ENCODE measurements at regions not wholly inside any gene's neighbourhood (a gene's known extent, or its start where the extent isn't known, plus 50 kb on each side); places are given as distances from the start of the nearest gene placed in this dataset.
"Not testable (repeated sequence)": the region's sequence is repeated elsewhere in the genome, so short reads cannot be mapped to it uniquely, and the experiment has no call there.

- peak in 1 of 2 donors; percentile 53 for DNase-seq (ENCODE audit: low spot score in 2 of 2)
- intact Hi-C loops (cut with DNase I; ENCODE audit: low total_unique reads): no loop called here
- no peak overlapping the region for H3K4me3 ChIP-seq (ENCODE audit: low read depth, poor library complexity, severe bottlenecking)
- TF ChIP-seq CTCF (IDR thresholded peaks at IDR 0.05) (no peak), POLR2A (IDR thresholded peaks at IDR 0.05) (no peak)
- 94 to 96% methylated on average over 11 of the region's 11 CpGs for WGBS, 2 donors
Measured at GRCh38 chr6:168169624-168170023, 90.6 kb upstream of the FRMD1 start.

DNA sequence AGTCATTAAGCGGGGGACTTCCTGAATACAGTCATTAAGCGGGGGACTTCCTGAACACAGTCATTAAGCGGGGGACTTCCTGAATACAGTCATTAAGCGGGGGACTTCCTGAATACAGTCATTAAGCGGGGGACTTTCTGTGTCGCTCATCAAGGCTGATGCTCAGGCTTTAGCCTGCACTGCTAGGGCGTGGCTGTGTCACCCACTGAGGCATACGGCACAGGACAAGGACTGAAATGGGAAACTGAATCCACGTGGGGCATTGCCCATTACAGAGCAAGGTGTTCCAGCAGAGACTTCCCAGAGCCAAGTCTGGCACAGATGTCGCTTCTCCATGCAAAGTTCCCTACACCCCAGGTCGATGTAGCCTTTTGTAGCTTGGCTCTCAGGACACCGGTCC is 89.9 kb upstream of the FRMD1 start:
- intact Hi-C loops (cut with DNase I; ENCODE audit: low total_unique reads); H3K4me3 ChIP-seq (ENCODE audit: low read depth, poor library complexity, severe bottlenecking): not testable (repeated sequence)
- peak in 1 of 2 donors; percentile 80 for DNase-seq (ENCODE audit: low spot score in 2 of 2)
- 67 to 92% methylated on average over 10 to 11 of the region's 12 CpGs for WGBS, 2 donors

DNA sequence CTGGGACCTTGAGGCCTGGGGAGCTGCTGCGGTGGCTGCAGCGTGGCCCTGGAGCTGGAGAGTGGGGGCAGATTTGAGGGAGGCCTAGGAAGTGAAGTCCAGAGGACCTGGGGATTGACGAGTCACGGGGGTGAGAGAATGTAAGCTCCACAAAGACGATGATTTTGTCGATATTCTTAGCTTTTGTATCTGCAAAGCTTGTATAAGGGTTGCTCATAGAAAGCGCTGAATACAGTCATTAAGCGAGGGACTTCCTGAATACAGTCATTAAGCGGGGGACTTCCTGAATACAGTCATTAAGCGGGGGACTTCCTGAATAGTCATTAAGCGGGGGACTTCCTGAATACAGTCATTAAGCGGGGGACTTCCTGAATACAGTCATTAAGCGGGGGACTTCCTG is 89.3 kb upstream of the FRMD1 start:
- peak; percentile 3 to 21 for DNase-seq (ENCODE audit: low spot score in 2 of 2)
- WGBS, 2 donors: 91 to 95% methylated on average over 11 to 12 of the region's 13 CpGs
- intact Hi-C loops (cut with DNase I; ENCODE audit: low total_unique reads); H3K4me3 ChIP-seq (ENCODE audit: low read depth, poor library complexity, severe bottlenecking): not testable (repeated sequence)

GRCh38 chr6:168167431-168168315 is 88.7 kb upstream of the FRMD1 start:
- TF ChIP-seq POLR2A (IDR thresholded peaks at IDR 0.05): no peak
- TF ChIP-seq CTCF (IDR thresholded peaks at IDR 0.05): no peak
- WGBS, 2 donors: 95 to 96% methylated on average over 12 of the region's 12 CpGs
- intact Hi-C loops (cut with DNase I; ENCODE audit: low total_unique reads): no loop called here
- H3K4me3 ChIP-seq (ENCODE audit: low read depth, poor library complexity, severe bottlenecking): no peak overlapping the region
- peak; percentile 10 to 52 for DNase-seq (ENCODE audit: low spot score in 2 of 2)

DNA sequence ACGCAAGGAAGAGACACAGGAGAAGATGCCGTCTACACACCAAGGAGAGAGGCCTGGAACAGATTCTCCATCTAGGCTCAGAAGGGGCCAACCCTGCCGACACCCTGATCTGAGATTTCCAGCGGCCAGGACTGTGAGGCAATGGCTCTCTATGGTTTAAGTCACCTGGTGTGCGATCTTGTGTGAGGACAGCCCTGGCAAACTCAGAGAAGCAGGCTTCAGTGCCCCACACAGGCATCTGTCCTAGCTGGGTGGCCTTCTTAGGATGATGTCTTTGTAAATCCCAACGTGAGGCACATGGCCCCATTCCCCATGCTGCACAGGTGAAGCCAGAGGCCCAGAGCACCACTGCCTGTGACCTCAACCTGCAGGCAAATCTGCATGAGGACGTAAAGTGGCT is 87.6 kb upstream of the FRMD1 start:
- no peak overlapping the region for H3K4me3 ChIP-seq (ENCODE audit: low read depth, poor library complexity, severe bottlenecking)
- DNase-seq (ENCODE audit: low spot score in 2 of 2): peak; percentile 9 to 12
- intact Hi-C loops (cut with DNase I; ENCODE audit: low total_unique reads): no loop called here
- TF ChIP-seq CTCF (IDR thresholded peaks at IDR 0.05): no peak
- TF ChIP-seq POLR2A (IDR thresholded peaks at IDR 0.05): no peak
- WGBS, 2 donors: 94 to 98% methylated on average over 7 of the region's 7 CpGs

GRCh38 chr6:168165891-168166290 is 86.9 kb upstream of the FRMD1 start:
- TF ChIP-seq CTCF (IDR thresholded peaks at IDR 0.05) (no peak), POLR2A (IDR thresholded peaks at IDR 0.05) (no peak)
- DNase-seq (ENCODE audit: low spot score in 2 of 2): peak; percentile 10 to 62
- intact Hi-C loops (cut with DNase I; ENCODE audit: low total_unique reads): no loop called here
- 88 to 92% methylated on average over 6 of the region's 6 CpGs for WGBS, 2 donors
- no peak overlapping the region for H3K4me3 ChIP-seq (ENCODE audit: low read depth, poor library complexity, severe bottlenecking)

- no peak overlapping the region for H3K4me3 ChIP-seq (ENCODE audit: low read depth, poor library complexity, severe bottlenecking)
- TF ChIP-seq CTCF (IDR thresholded peaks at IDR 0.05): no peak
- TF ChIP-seq POLR2A (IDR thresholded peaks at IDR 0.05): no peak
- WGBS, 2 donors: 69 to 74% methylated on average over 9 of the region's 9 CpGs
- intact Hi-C loops (cut with DNase I; ENCODE audit: low total_unique reads): no loop called here
- DNase-seq (ENCODE audit: low spot score in 2 of 2): peak in 1 of 2 donors; percentile 68
Measured at GRCh38 chr6:168165373-168165772, 86.4 kb upstream of the FRMD1 start.

Measured in lower leg skin (tissue), 4 donors.